DND-41 (cell line): ENCODE measurements at regions not wholly inside any gene's neighbourhood (a gene's known extent, or its start where the extent isn't known, plus 50 kb on each side); places are given as distances from the start of the nearest gene placed in this dataset.

Experiments used
- ATAC-seq: fragments of 200-7000 bp; cut with Tn5 transposase; 3 replicates; pipeline ENCODE4 v1.9.1; 2021; ENCODE audit warnings: low read depth; ENCODE audit not compliant: insufficient read depth
- DNase-seq: peaks from one replicate; pipeline ENCODE4 v3.0.0-alpha.2; 2020
- H2AFZ ChIP-seq: 2 replicates; pipeline ENCODE4 v1.6.0; 2012; ENCODE audit warnings: low read depth, low read length
- H3K27ac ChIP-seq: 2 replicates; pipeline ENCODE4 v1.5.1; 2012; ENCODE audit warnings: low read length, inconsistent platforms
- H3K27me3 ChIP-seq: fragments of 200-600 bp; sonication (generic); 2 replicates; pipeline ENCODE4 v1.6.0; 2012; ENCODE audit warnings: low read length, mild to moderate bottlenecking, inconsistent platforms; ENCODE audit not compliant: insufficient read depth, poor library complexity
- H3K36me3 ChIP-seq: 2 replicates; pipeline ENCODE4 v1.5.1; 2012; ENCODE audit warnings: low read length, inconsistent platforms; ENCODE audit not compliant: insufficient read depth
- H3K4me1 ChIP-seq: 2 replicates; pipeline ENCODE4 v1.5.1; 2012; ENCODE audit warnings: mild to moderate bottlenecking, low read length; ENCODE audit not compliant: insufficient read depth
- H3K4me2 ChIP-seq: 2 replicates; pipeline ENCODE4 v1.6.0; 2012; ENCODE audit warnings: mild to moderate bottlenecking, moderate library complexity, low read length, inconsistent platforms; ENCODE audit not compliant: insufficient read depth
- H3K4me3 ChIP-seq, 2 experiments: fragments of 200-600 bp in 1 of 2; shearing (Covaris generic) in 1 of 2; 2 replicates each; pipeline ENCODE4 v1.5.1; 2012 to 2016; ENCODE audit warnings: inconsistent platforms in 2 of 2, low read length in 2 of 2, mild to moderate bottlenecking in 2 of 2, low read depth in 1 of 2, moderate library complexity in 1 of 2
- H3K79me2 ChIP-seq: 2 replicates; pipeline ENCODE4 v1.6.0; 2012; ENCODE audit warnings: low read length, inconsistent platforms; ENCODE audit not compliant: insufficient read depth
- H3K9ac ChIP-seq: 2 replicates; pipeline ENCODE4 v1.6.0; 2012; ENCODE audit warnings: low read depth, mild to moderate bottlenecking, inconsistent platforms, low read length, moderate library complexity
- H3K9me3 ChIP-seq: 2 replicates; pipeline ENCODE4 v1.5.1; 2012; ENCODE audit warnings: low read length, moderate library complexity, mild to moderate bottlenecking, inconsistent platforms; ENCODE audit not compliant: insufficient read depth, severe bottlenecking
- H4K20me1 ChIP-seq: 2 replicates; pipeline ENCODE4 v1.6.0; 2012; ENCODE audit warnings: low read length; ENCODE audit not compliant: insufficient read depth
- EZH2 ChIP-seq: IDR thresholded peaks from 3 replicates; pipeline ENCODE4 v1.6.1; 2012; ENCODE audit warnings: borderline replicate concordance, low read depth, mild to moderate bottlenecking, moderate library complexity, low read length, inconsistent platforms; ENCODE audit not compliant: severe bottlenecking
- TF ChIP-seq, protein P1 (sequence below): IDR thresholded peaks from 2 replicates; pipeline ENCODE4 v1.5.1; 2012; ENCODE audit warnings: borderline replicate concordance, low read length, moderate library complexity, mild to moderate bottlenecking; ENCODE audit not compliant: poor library complexity, severe bottlenecking; ENCODE audit errors: extremely low read depth

DNA sequence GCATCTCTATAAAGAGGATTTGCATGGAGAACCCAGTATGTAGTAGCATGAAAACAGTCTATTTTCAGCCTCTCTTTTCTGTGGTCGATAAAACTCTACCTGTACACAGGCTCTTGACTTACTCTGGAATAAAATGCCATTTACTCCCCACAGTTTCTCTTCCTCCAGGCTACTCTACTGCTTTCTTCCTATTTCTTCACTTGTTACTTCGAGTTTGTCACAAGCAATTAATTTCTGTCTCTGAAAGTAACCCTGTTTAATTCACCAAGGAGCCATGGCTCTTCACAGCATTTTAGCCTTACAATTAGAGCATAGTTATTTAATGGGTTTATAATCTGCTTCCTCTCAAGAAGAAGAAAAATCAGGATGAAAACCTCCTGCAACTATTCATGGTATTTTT is 472.9 kb upstream of the PRKX start:
- H2AFZ ChIP-seq = no peak overlapping the region
- DNase-seq (no peak), ATAC-seq (no peak)
- no peak overlapping the region for H3K4me3 ChIP-seq
- TF ChIP-seq, protein P1, sequence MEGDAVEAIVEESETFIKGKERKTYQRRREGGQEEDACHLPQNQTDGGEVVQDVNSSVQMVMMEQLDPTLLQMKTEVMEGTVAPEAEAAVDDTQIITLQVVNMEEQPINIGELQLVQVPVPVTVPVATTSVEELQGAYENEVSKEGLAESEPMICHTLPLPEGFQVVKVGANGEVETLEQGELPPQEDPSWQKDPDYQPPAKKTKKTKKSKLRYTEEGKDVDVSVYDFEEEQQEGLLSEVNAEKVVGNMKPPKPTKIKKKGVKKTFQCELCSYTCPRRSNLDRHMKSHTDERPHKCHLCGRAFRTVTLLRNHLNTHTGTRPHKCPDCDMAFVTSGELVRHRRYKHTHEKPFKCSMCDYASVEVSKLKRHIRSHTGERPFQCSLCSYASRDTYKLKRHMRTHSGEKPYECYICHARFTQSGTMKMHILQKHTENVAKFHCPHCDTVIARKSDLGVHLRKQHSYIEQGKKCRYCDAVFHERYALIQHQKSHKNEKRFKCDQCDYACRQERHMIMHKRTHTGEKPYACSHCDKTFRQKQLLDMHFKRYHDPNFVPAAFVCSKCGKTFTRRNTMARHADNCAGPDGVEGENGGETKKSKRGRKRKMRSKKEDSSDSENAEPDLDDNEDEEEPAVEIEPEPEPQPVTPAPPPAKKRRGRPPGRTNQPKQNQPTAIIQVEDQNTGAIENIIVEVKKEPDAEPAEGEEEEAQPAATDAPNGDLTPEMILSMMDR = no peak
- TF ChIP-seq EZH2 = no peak
- no peaks in the 10 kb centered on the region for H3K79me2 ChIP-seq
- H3K36me3 ChIP-seq = no peaks in the 10 kb centered on the region
- no peak overlapping the region for H3K4me2 ChIP-seq
- no peak overlapping the region for H3K9ac ChIP-seq
- H4K20me1 ChIP-seq = no peaks in the 10 kb centered on the region
- no peak overlapping the region for H3K27ac ChIP-seq
- H3K4me1 ChIP-seq = no peaks in the 10 kb centered on the region
- no peaks in the 10 kb centered on the region for H3K9me3 ChIP-seq
- no peaks in the 10 kb centered on the region for H3K27me3 ChIP-seq

DNA sequence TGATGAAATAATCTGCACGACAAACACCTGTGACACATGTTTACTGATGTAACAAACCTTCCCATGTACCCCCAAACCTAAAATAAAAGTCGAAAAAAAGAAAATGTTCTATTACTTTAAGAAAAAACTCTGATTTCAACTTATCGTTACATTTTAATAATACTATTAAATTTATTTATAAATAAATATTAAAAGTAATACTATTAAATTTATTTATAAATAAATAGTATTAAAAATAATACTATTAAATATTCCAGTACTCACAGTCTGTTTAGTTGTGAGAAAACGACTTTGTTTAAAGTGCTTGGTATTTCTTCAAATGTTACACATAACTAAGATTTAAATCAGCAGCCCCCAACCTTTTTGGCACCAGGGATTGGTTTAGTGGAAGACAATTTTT is 471.6 kb upstream of the PRKX start:
- ATAC-seq (no peak), DNase-seq (no peak)
- Histone ChIP-seq H3K9me3 (no peaks in the 10 kb centered on the region), H3K4me2 (no peak overlapping the region), H3K36me3 (no peaks in the 10 kb centered on the region), H3K27ac (no peak overlapping the region), H3K79me2 (no peaks in the 10 kb centered on the region), H3K9ac (no peak overlapping the region), H3K27me3 (no peaks in the 10 kb centered on the region), H4K20me1 (no peaks in the 10 kb centered on the region), H3K4me1 (no peaks in the 10 kb centered on the region), H2AFZ (no peak overlapping the region), H3K4me3 (no peak overlapping the region)
- TF ChIP-seq EZH2 = no peak
- TF ChIP-seq, protein P1 = no peak

DNA sequence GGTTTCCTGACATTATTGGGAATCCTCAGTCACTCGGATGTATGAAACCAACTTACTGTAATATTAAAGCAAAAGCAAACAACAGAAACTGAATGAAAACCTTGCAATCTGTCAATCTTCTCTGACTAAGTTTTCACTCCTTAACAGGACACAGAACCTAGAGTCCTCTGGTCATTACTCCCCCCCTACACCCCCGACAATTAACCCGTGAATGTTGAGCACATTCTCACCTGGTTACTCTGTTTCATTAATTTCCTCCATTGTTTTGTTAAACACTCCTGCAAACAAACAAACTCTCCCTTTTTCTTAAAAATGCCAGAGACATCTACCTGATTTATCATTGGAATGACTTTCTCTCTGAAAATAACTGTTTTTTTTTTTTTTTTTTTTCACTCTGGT is 469.0 kb upstream of the PRKX start:
- Histone ChIP-seq H3K27me3 (no peaks in the 10 kb centered on the region), H2AFZ (no peak overlapping the region), H3K4me3 (no peak overlapping the region), H3K36me3 (no peaks in the 10 kb centered on the region), H3K4me1 (no peaks in the 10 kb centered on the region), H3K79me2 (no peaks in the 10 kb centered on the region), H3K9me3 (no peaks in the 10 kb centered on the region), H4K20me1 (no peaks in the 10 kb centered on the region), H3K9ac (no peak overlapping the region), H3K4me2 (no peak overlapping the region), H3K27ac (no peak overlapping the region)
- ATAC-seq (no peak), DNase-seq (no peak)
- TF ChIP-seq, protein P1 = no peak
- TF ChIP-seq EZH2 = no peak
